Liver (tissue), 3 donors: ENCODE measurements at regions not wholly inside any gene's neighbourhood (a gene's known extent, or its start where the extent isn't known, plus 50 kb on each side); places are given as distances from the start of the nearest gene placed in this dataset.

Experiments used
- EGR1 ChIP-seq, 2 donors: IDR thresholded peaks; 2 replicates each; pipeline ENCODE4 v1.6.1; 2016 to 2018; ENCODE audit warnings: antibody characterized with exemption in 2 of 2, low read depth in 2 of 2
- HNF4G ChIP-seq: IDR thresholded peaks from 2 replicates; pipeline ENCODE4 v1.6.1; 2016; ENCODE audit warnings: antibody characterized with exemption
- YY1 ChIP-seq: IDR thresholded peaks from 2 replicates; pipeline ENCODE4 v1.6.1; 2016; ENCODE audit warnings: antibody characterized with exemption, mild to moderate bottlenecking
- TF ChIP-seq, protein P1 (sequence below): fragments of 150-350 bp; IDR thresholded peaks from 2 replicates; pipeline ENCODE4 v1.5.1; 2017; ENCODE audit warnings: improper control_type of control experiment, low read depth, low read length; ENCODE audit not compliant: missing input control
- TF ChIP-seq, protein P2 (sequence below): IDR thresholded peaks from 2 replicates; pipeline ENCODE4 v1.6.1; 2016; ENCODE audit warnings: antibody characterized with exemption
- donor health status: healthy.
- donor health status: healthy.

DNA sequence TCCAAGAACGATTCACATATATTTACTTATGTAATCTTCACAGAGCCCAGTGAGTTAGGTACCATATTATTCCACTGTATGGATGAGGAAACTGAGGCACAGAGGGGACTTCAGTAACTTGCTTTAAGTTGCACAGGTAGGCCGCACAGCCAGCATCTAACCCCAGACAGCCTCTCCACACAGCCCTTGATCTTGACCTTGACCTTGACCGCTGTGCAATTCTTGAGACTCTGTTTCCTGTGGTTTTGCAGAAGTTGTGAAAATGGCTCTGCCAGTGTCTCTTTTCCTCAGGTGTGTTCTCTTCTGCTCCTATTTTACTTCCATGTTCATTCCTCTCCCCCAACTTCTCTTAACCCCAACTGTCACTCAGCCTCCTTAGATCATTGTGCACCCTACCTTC lies 206.5 kb downstream of the SOX11 start:
- TF ChIP-seq, protein P1, sequence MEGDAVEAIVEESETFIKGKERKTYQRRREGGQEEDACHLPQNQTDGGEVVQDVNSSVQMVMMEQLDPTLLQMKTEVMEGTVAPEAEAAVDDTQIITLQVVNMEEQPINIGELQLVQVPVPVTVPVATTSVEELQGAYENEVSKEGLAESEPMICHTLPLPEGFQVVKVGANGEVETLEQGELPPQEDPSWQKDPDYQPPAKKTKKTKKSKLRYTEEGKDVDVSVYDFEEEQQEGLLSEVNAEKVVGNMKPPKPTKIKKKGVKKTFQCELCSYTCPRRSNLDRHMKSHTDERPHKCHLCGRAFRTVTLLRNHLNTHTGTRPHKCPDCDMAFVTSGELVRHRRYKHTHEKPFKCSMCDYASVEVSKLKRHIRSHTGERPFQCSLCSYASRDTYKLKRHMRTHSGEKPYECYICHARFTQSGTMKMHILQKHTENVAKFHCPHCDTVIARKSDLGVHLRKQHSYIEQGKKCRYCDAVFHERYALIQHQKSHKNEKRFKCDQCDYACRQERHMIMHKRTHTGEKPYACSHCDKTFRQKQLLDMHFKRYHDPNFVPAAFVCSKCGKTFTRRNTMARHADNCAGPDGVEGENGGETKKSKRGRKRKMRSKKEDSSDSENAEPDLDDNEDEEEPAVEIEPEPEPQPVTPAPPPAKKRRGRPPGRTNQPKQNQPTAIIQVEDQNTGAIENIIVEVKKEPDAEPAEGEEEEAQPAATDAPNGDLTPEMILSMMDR: no peak
- TF ChIP-seq YY1: no peak
- no peak for TF ChIP-seq HNF4G
- TF ChIP-seq, protein P2, sequence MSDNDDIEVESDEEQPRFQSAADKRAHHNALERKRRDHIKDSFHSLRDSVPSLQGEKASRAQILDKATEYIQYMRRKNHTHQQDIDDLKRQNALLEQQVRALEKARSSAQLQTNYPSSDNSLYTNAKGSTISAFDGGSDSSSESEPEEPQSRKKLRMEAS: no peak
- no peak for TF ChIP-seq EGR1 (IDR thresholded peaks at IDR 0.05; ENCODE audit: low read depth in 2 of 2)
